Activated naive CD8-positive, alpha-beta T cell treated with anti-CD3 and anti-CD28 coated beads, Interleukin-2, amount 10 ng/mL, durations not matched to agents 7 days and 5 days (primary cell): ENCODE measurements at regions not wholly inside any gene's neighbourhood (a gene's known extent, or its start where the extent isn't known, plus 50 kb on each side); places are given as distances from the start of the nearest gene placed in this dataset.
A peak's percentile ranks its signal among the peaks of the same experiment; 100 is the strongest.

Experiments
- ATAC-seq: fragments of 150-1000 bp; cut with Tn5 transposase; one replicate; pipeline ENCODE4 v1.10.0; 2021; ENCODE audit warnings: low read depth, moderate library complexity
- POLR2A ChIA-PET: fragments of 350-600 bp; sonication (Branson Sonifier 250); formaldehyde crosslinking; loops from one replicate; lab custom pipeline; 2021; ENCODE audit warnings: antibody characterized with exemption; lab: Charles Lee
- DNase-seq: peaks from one replicate; pipeline ENCODE4 v3.0.0; 2021
- H3K27ac Mint-ChIP-seq: one replicate; pipeline ENCODE4 v1.8.0; 2022; ENCODE audit warnings: mild to moderate bottlenecking, mixed read lengths
- H3K27me3 Mint-ChIP-seq: one replicate; pipeline ENCODE4 v1.8.0; 2022; ENCODE audit warnings: mild to moderate bottlenecking, moderate library complexity, mixed read lengths
- H3K36me3 Mint-ChIP-seq: one replicate; pipeline ENCODE4 v1.8.0; 2021; ENCODE audit warnings: mild to moderate bottlenecking, mixed read lengths
- H3K4me1 Mint-ChIP-seq: one replicate; pipeline ENCODE4 v1.8.0; 2021; ENCODE audit warnings: mixed read lengths
- H3K4me3 Mint-ChIP-seq: one replicate; pipeline ENCODE4 v1.8.0; 2022; ENCODE audit warnings: mild to moderate bottlenecking, moderate library complexity, mixed read lengths
- H3K9me3 Mint-ChIP-seq: one replicate; pipeline ENCODE4 v1.8.0; 2021; ENCODE audit warnings: mixed read lengths

GRCh38 chr10:118471863-118472262 is 123.6 kb downstream of the PRLHR start:
- no peak overlapping the region for H3K4me3 Mint-ChIP-seq
- H3K27me3 Mint-ChIP-seq = peaks cover 36% of the 10 kb centered on the region
- no peaks in the 10 kb centered on the region for H3K9me3 Mint-ChIP-seq
- H3K36me3 Mint-ChIP-seq = no peaks in the 10 kb centered on the region
- DNase-seq (no peak), ATAC-seq (no peak)
- no peak overlapping the region for H3K27ac Mint-ChIP-seq
- no peaks in the 10 kb centered on the region for H3K4me1 Mint-ChIP-seq
- POLR2A ChIA-PET = no interaction called here

DNA sequence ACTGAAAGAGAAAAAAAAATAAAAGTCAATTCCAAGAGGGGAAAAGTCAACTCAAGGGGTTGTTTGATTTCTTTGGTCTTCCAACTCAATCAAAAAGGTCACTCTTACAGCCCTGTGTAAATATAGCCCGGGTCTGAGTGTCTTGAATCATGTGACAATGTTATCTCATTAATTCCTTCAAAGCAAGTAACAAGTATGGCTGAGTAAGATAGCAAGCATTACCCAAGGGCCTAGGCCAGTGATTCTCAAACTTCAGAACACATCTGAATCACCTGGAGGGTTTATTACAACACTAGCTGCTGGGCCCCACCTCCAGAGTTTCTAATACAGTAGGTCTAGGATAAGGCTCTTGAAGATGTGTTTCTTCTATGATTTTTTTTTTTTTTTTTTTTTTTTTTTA is 125.0 kb downstream of the PRLHR start:
- POLR2A ChIA-PET = no interaction called here
- Mint-ChIP-seq H3K4me1 (no peaks in the 10 kb centered on the region), H3K27me3 (peaks cover 40% of the 10 kb centered on the region), H3K9me3 (no peaks in the 10 kb centered on the region), H3K4me3 (no peak overlapping the region), H3K36me3 (no peaks in the 10 kb centered on the region), H3K27ac (no peak overlapping the region)
- ATAC-seq (no peak), DNase-seq (no peak)

GRCh38 chr10:118467200-118467599 is 125.1 kb upstream of the FAM204A start:
- no peak for ATAC-seq
- Mint-ChIP-seq H3K4me1 (no peaks in the 10 kb centered on the region), H3K27me3 (peaks cover 34% of the 10 kb centered on the region), H3K36me3 (no peaks in the 10 kb centered on the region), H3K9me3 (no peaks in the 10 kb centered on the region), H3K27ac (no peak overlapping the region), H3K4me3 (no peak overlapping the region)
- POLR2A ChIA-PET = no interaction called here
- no peak for DNase-seq

DNA sequence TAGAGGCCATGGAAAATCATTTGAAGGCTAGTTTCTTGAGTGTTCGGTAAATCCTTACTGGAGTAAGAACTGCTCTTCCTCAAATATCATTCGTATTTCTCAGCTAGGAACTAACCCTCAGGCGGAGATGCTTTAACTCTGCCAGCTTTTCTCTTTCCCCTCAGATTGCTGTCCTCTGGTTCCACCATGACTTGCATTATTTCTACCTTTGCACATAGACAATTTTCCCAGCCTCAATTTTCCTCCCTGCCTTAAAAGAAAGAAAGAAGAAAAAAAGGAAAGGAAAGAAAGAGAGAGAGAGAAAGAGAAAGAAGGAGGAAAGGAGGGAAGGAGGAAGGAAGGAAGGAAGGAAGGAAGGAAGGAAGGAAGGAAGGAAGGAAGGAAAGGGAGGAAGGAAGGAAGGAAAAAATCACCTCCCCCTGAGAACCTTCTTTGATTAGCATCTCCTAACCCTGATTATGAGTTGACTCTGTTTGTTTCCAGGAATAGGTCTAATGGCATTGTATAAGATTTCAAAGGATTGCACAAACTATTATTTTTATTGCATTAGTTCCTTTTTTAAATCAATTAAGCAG is 123.3 kb upstream of the FAM204A start:
- Mint-ChIP-seq H3K4me1 (no peaks in the 10 kb centered on the region), H3K27me3 (peaks cover 35% of the 10 kb centered on the region)

DNA sequence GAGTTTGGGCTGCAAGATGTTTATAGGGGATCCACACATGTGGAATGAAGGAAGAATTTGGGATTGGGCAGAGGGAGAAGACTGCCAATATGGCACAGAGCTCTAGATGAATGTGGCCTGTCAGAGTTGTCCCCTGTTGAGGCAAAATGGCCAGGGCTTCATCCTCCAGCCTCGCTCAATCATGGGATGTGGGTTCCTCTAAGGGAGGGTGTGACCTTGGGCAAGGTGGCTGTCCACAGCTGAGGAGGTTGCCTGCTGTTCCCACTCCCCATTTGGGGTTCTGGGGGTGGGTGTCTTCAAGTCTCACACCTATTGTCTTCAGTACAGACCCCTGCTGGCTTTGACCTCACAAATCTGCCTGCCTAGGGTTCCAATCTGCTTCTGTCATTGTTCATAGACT is 121.6 kb upstream of the FAM204A start:
- POLR2A ChIA-PET = no interaction called here
- H3K9me3 Mint-ChIP-seq = no peaks in the 10 kb centered on the region
- DNase-seq (no peak), ATAC-seq (no peak)
- H3K27me3 Mint-ChIP-seq = peaks cover 35% of the 10 kb centered on the region
- H3K4me1 Mint-ChIP-seq = peaks cover 5% of the 10 kb centered on the region
- H3K36me3 Mint-ChIP-seq = no peaks in the 10 kb centered on the region
- no peak overlapping the region for H3K27ac Mint-ChIP-seq
- H3K4me3 Mint-ChIP-seq = no peak overlapping the region

More for the DNA sequence above, 123.3 kb upstream of the FAM204A start:
- Mint-ChIP-seq H3K27ac (no peak overlapping the region), H3K36me3 (no peaks in the 10 kb centered on the region), H3K4me3 (no peak overlapping the region), H3K9me3 (no peaks in the 10 kb centered on the region)
- ATAC-seq = no peak
- POLR2A ChIA-PET = no interaction called here
- DNase-seq = no peak

DNA sequence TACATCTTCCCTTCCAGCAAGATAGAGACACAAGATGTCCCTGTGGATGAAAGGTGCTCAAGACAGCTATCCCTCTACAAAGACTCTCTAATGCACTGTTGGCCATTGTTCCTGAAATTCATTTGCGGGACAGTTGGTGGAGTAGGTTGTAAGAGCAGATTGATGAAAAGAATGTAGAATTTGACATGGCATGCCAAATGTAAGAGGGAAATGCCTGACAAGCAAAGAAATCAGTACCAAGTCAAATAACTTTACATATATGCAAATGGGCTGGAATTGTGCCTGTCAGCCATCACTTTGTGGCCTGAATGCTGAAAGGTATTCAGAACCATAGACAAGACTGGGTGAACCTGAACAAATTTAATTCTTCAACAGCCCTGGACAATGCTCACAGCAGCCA is 120.3 kb upstream of the FAM204A start:
- H3K27me3 Mint-ChIP-seq = peaks cover 35% of the 10 kb centered on the region

GRCh38 chr10:118459642-118460193 is 117.6 kb upstream of the FAM204A start:
- Mint-ChIP-seq H3K9me3 (no peaks in the 10 kb centered on the region), H3K27me3 (peaks cover 29% of the 10 kb centered on the region), H3K4me1 (peaks cover 5% of the 10 kb centered on the region), H3K36me3 (no peaks in the 10 kb centered on the region), H3K4me3 (peak overlapping the region; percentile 51), H3K27ac (no peak overlapping the region)
- ATAC-seq = peak; percentile 75
- DNase-seq = peak; percentile 51
- POLR2A ChIA-PET = interaction anchor here (1.4 kb wide), 1 partner anchor 84 kb away, joined by 3 read pairs; no protein-coding TSS in a partner anchor

More for the DNA sequence above, 120.3 kb upstream of the FAM204A start:
- DNase-seq (no peak), ATAC-seq (no peak)
- POLR2A ChIA-PET = no interaction called here
- no peak overlapping the region for H3K27ac Mint-ChIP-seq
- no peak overlapping the region for H3K4me3 Mint-ChIP-seq
- H3K4me1 Mint-ChIP-seq = peaks cover 5% of the 10 kb centered on the region
- no peaks in the 10 kb centered on the region for H3K36me3 Mint-ChIP-seq
- no peaks in the 10 kb centered on the region for H3K9me3 Mint-ChIP-seq

DNA sequence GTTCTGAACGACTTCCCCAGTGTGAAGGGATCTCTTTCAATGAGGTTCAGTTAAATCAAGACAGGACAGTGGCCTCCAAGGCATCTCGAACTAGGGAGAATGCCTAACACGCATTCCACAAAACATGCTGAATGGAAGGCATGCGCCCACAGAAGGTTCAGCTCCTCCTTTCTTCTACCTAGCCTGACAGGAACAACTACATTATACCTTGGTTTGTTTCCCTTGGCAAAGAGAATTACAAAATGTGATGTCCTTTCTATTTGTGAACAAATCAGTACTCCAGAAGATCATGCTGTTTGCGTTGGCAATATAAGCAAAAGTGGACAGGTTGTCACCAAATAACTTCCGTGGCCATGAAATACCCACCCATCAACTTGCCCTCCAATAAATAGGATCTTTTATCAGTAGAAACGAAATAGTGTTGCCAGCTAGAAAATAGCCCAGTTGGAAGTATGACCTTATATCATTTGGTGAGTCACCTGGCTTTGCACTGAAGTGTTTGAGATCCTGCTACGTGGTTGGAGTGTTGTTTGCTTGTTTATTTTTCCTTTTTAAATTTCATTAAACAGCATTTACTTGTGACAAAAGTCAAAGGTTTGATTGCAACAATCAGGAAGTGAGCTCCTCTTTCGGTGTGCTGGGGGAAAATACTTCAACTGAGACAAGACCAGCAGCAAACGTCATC is 117.0 kb upstream of the FAM204A start:
- Mint-ChIP-seq H3K27me3 (peaks cover 29% of the 10 kb centered on the region), H3K27ac (no peak overlapping the region), H3K4me1 (peaks cover 5% of the 10 kb centered on the region), H3K36me3 (no peaks in the 10 kb centered on the region), H3K4me3 (peak overlapping the region; percentile 51), H3K9me3 (no peaks in the 10 kb centered on the region)
- DNase-seq (no peak), ATAC-seq (no peak)
- POLR2A ChIA-PET = interaction anchor here (1.0 to 1.4 kb wide), 2 partner anchors 84 to 956 kb away, joined by 3 read pairs; no protein-coding TSS in a partner anchor

DNA sequence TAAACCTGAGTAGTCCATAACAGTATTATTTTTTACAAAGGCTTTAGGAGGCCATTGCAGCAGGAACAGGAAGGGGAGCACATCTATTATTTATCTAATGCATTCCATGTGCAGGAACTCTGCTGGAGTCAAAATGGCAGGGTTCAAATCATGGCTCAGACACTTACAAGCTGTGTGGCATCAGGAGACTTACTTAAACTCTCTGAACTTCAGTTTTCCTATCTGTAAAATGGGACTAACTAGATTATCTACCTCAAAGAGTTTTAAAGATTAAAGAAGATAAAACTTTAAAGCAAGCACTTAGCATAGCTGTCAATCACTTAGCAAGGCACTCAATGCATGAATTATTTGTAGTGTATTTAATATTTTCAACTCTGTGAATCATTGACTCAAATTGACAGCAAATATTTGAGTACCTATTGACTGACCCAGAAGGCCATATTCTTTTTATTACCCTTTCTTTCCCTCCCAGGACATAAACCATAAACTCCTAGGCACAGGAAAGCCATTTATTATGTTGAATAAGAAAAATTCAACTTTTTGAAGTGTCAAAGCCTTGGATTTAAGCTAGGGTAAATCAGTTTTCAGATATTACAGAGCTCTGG is 115.8 kb upstream of the FAM204A start:
- POLR2A ChIA-PET = interaction anchor here (1.4 kb wide), 1 partner anchor 85 kb away, joined by 3 read pairs; no protein-coding TSS in a partner anchor
- no peak overlapping the region for H3K27ac Mint-ChIP-seq
- ATAC-seq (no peak), DNase-seq (no peak)
- H3K9me3 Mint-ChIP-seq = no peaks in the 10 kb centered on the region
- peaks cover 24% of the 10 kb centered on the region for H3K27me3 Mint-ChIP-seq
- H3K4me3 Mint-ChIP-seq = no peak overlapping the region
- H3K36me3 Mint-ChIP-seq = no peaks in the 10 kb centered on the region
- peaks cover 5% of the 10 kb centered on the region for H3K4me1 Mint-ChIP-seq

DNA sequence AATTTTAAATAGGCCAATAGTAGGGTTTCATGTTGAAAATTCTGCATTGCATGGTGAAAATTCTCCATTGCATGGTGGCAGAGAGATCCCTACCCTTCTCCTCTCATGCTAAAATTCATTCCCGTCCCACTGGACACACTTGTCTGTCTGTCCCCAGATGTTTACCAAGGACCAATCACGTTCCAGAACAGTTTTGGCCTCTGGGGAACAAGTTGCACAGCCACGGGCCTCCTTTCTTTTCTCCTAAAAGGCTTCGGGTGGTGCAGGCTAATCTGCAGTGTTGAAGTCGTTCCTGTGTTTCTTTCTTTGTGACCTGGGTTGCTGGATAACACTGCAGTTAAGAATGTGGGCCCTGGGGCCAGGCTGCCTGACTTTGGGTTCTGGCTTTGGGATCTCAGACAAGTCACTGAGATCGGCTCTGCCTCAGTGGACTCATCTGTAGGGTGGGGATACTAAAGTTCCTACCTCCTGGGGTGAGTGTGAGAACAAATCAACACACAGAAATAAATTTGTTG is 113.1 kb upstream of the FAM204A start:
- DNase-seq (no peak), ATAC-seq (no peak)
- peaks cover 5% of the 10 kb centered on the region for H3K4me1 Mint-ChIP-seq
- no peaks in the 10 kb centered on the region for H3K36me3 Mint-ChIP-seq
- POLR2A ChIA-PET = no interaction called here
- H3K4me3 Mint-ChIP-seq = no peak overlapping the region
- peaks cover 2% of the 10 kb centered on the region for H3K9me3 Mint-ChIP-seq
- H3K27me3 Mint-ChIP-seq = peaks cover 38% of the 10 kb centered on the region
- H3K27ac Mint-ChIP-seq = no peak overlapping the region

DNA sequence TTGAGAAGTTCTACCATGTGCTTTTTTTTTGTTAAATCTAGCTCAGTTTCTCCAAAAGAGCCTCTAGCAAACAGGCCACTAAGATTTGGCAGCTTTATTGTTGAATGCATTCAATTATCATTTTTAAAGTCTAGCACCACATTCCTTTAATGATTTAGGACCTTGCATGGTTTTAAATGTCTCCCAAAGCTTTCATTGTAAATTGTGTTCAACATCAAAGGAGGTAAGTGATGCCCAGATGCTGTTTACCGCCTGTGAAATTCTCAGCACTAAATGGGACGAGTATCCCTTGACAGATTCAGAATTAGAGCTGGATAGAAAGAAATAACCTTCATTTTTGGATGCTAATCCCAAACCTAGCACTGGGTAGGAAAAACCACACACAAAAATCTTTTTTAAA is 112.1 kb upstream of the FAM204A start:
- peaks cover 2% of the 10 kb centered on the region for H3K9me3 Mint-ChIP-seq
- no peak overlapping the region for H3K27ac Mint-ChIP-seq
- peaks cover 45% of the 10 kb centered on the region for H3K27me3 Mint-ChIP-seq
- H3K4me3 Mint-ChIP-seq = no peak overlapping the region
- POLR2A ChIA-PET = no interaction called here
- ATAC-seq = no peak
- no peaks in the 10 kb centered on the region for H3K36me3 Mint-ChIP-seq
- no peak for DNase-seq
- peaks cover 2% of the 10 kb centered on the region for H3K4me1 Mint-ChIP-seq

GRCh38 chr10:118452098-118452497 is 110.0 kb upstream of the FAM204A start:
- no peak overlapping the region for H3K27ac Mint-ChIP-seq
- H3K4me3 Mint-ChIP-seq = no peak overlapping the region
- H3K36me3 Mint-ChIP-seq = no peaks in the 10 kb centered on the region
- no peak for DNase-seq
- ATAC-seq = no peak
- peaks cover 2% of the 10 kb centered on the region for H3K9me3 Mint-ChIP-seq
- peaks cover 52% of the 10 kb centered on the region for H3K27me3 Mint-ChIP-seq
- H3K4me1 Mint-ChIP-seq = no peaks in the 10 kb centered on the region
- POLR2A ChIA-PET = no interaction called here

GRCh38 chr10:118449521-118449920 is 107.4 kb upstream of the FAM204A start:
- H3K27me3 Mint-ChIP-seq = peaks cover 53% of the 10 kb centered on the region
- no peaks in the 10 kb centered on the region for H3K36me3 Mint-ChIP-seq
- peaks cover 2% of the 10 kb centered on the region for H3K9me3 Mint-ChIP-seq
- no peaks in the 10 kb centered on the region for H3K4me1 Mint-ChIP-seq
- H3K27ac Mint-ChIP-seq = no peak overlapping the region
- POLR2A ChIA-PET = no interaction called here
- H3K4me3 Mint-ChIP-seq = no peak overlapping the region
- no peak for ATAC-seq
- DNase-seq = no peak
